Activated T-cell treated with anti-CD3 and anti-CD28 coated beads, Interleukin-2, amount 50 U/mL, for 72 hours (primary cell): ENCODE measurements at regions not wholly inside any gene's neighbourhood (a gene's known extent, or its start where the extent isn't known, plus 50 kb on each side); places are given as distances from the start of the nearest gene placed in this dataset.
"Not testable (repeated sequence)": the region's sequence is repeated elsewhere in the genome, so short reads cannot be mapped to it uniquely, and the experiment has no call there.

Source experiments
- ATAC-seq, 2 donors: fragments of 150-1000 bp; cut with Tn5 transposase; replicated peaks in 1 of 2; 2 replicates each; pipeline ENCODE4 v1.10.0; 2021; ENCODE audit warnings: moderate library complexity in 2 of 2, mild to moderate bottlenecking in 1 of 2
- DNase-seq, 2 donors: peaks; one replicate each; pipeline ENCODE4 v3.0.0; 2021 to 2022; ENCODE audit warnings: mixed read lengths in 1 of 2
- H3K27ac Mint-ChIP-seq: one replicate; pipeline ENCODE4 v1.8.0; 2022; ENCODE audit warnings: mild to moderate bottlenecking, moderate library complexity, mixed read lengths
- H3K27me3 Mint-ChIP-seq: one replicate; pipeline ENCODE4 v1.8.0; 2022; ENCODE audit warnings: low read depth, mixed read lengths
- H3K36me3 Mint-ChIP-seq, 2 donors: one replicate each; pipeline ENCODE4 v1.8.0; 2022; ENCODE audit warnings: mixed read lengths in 2 of 2, mild to moderate bottlenecking in 1 of 2; ENCODE audit not compliant: insufficient read depth in 2 of 2
- H3K4me1 Mint-ChIP-seq: one replicate; pipeline ENCODE4 v1.8.0; 2022; ENCODE audit warnings: low read depth, mixed read lengths
- H3K4me3 Mint-ChIP-seq, 2 donors: one replicate each; pipeline ENCODE4 v1.8.0; 2022; ENCODE audit warnings: mild to moderate bottlenecking in 2 of 2, mixed read lengths in 2 of 2, moderate library complexity in 2 of 2
- H3K9me3 Mint-ChIP-seq, 2 donors: one replicate each; pipeline ENCODE4 v1.8.0; 2022; ENCODE audit warnings: mixed read lengths in 2 of 2

- DNase-seq (no peak), ATAC-seq (no peak)
- Mint-ChIP-seq H3K36me3 (no peaks in the 10 kb centered on the region), H3K9me3 (peaks cover 0 to 5% of the 10 kb centered on the region in 2 donors), H3K27me3 (peaks cover 6% of the 10 kb centered on the region), H3K4me1 (no peaks in the 10 kb centered on the region), H3K27ac (no peak overlapping the region), H3K4me3 (no peak overlapping the region)
Observed at GRCh38 chr19:30066781-30067759, 125.0 kb downstream of the URI1 start.

- not testable (repeated sequence) for ATAC-seq, H3K36me3 Mint-ChIP-seq, H3K4me3 Mint-ChIP-seq, DNase-seq, H3K27me3 Mint-ChIP-seq, H3K4me1 Mint-ChIP-seq, H3K27ac Mint-ChIP-seq, H3K9me3 Mint-ChIP-seq
Observed at GRCh38 chr19:30067956-30068506, 126.0 kb downstream of the URI1 start.

GRCh38 chr19:30068528-30069395, 126.7 kb downstream of the URI1 start:
- DNase-seq (no peak), ATAC-seq (no peak)
- no peak overlapping the region for H3K4me3 Mint-ChIP-seq
- H3K27me3 Mint-ChIP-seq: peaks cover 6% of the 10 kb centered on the region
- H3K36me3 Mint-ChIP-seq: no peaks in the 10 kb centered on the region
- H3K27ac Mint-ChIP-seq: no peak overlapping the region
- H3K9me3 Mint-ChIP-seq: peaks cover 0 to 5% of the 10 kb centered on the region in 2 donors
- no peaks in the 10 kb centered on the region for H3K4me1 Mint-ChIP-seq

GRCh38 chr19:30069535-30070197, 127.6 kb downstream of the URI1 start:
- ATAC-seq: no peak
- Mint-ChIP-seq H3K4me1 (no peaks in the 10 kb centered on the region), H3K4me3 (no peak overlapping the region), H3K36me3 (no peaks in the 10 kb centered on the region), H3K27me3 (peaks cover 6% of the 10 kb centered on the region), H3K9me3 (peaks cover 0 to 5% of the 10 kb centered on the region in 2 donors), H3K27ac (no peak overlapping the region)
- no peak for DNase-seq

- Mint-ChIP-seq H3K9me3 (peaks cover 0 to 5% of the 10 kb centered on the region in 2 donors), H3K36me3 (no peaks in the 10 kb centered on the region), H3K4me3 (no peak overlapping the region), H3K27me3 (peaks cover 1% of the 10 kb centered on the region), H3K4me1 (no peaks in the 10 kb centered on the region), H3K27ac (no peak overlapping the region)
- ATAC-seq: no peak
- DNase-seq: no peak
Observed at GRCh38 chr19:30070198-30070967, 128.3 kb downstream of the URI1 start.

- DNase-seq: no peak
- no peaks in the 10 kb centered on the region for H3K27me3 Mint-ChIP-seq
- H3K4me3 Mint-ChIP-seq: no peak overlapping the region
- H3K36me3 Mint-ChIP-seq: no peaks in the 10 kb centered on the region
- H3K4me1 Mint-ChIP-seq: no peaks in the 10 kb centered on the region
- peaks cover 0 to 5% of the 10 kb centered on the region in 2 donors for H3K9me3 Mint-ChIP-seq
- no peak for ATAC-seq
- H3K27ac Mint-ChIP-seq: no peak overlapping the region
Observed at GRCh38 chr19:30070968-30071632, 129.1 kb downstream of the URI1 start.

GRCh38 chr19:30071871-30072270, 129.8 kb downstream of the URI1 start:
- H3K4me1 Mint-ChIP-seq: no peaks in the 10 kb centered on the region
- no peaks in the 10 kb centered on the region for H3K27me3 Mint-ChIP-seq
- peaks cover 0 to 5% of the 10 kb centered on the region in 2 donors for H3K9me3 Mint-ChIP-seq
- H3K36me3 Mint-ChIP-seq: no peaks in the 10 kb centered on the region
- ATAC-seq (no peak), DNase-seq (no peak)
- no peak overlapping the region for H3K4me3 Mint-ChIP-seq
- H3K27ac Mint-ChIP-seq: no peak overlapping the region

- H3K4me1 Mint-ChIP-seq: no peaks in the 10 kb centered on the region
- no peaks in the 10 kb centered on the region for H3K36me3 Mint-ChIP-seq
- H3K27me3 Mint-ChIP-seq: no peaks in the 10 kb centered on the region
- ATAC-seq: no peak
- H3K9me3 Mint-ChIP-seq: peaks cover 0 to 4% of the 10 kb centered on the region in 2 donors
- DNase-seq: no peak
- H3K27ac Mint-ChIP-seq: no peak overlapping the region
- no peak overlapping the region for H3K4me3 Mint-ChIP-seq
Observed at GRCh38 chr19:30073152-30074000, 131.3 kb downstream of the URI1 start.

- Mint-ChIP-seq H3K4me1 (no peaks in the 10 kb centered on the region), H3K4me3 (no peak overlapping the region), H3K27me3 (no peaks in the 10 kb centered on the region), H3K9me3 (no peaks in the 10 kb centered on the region), H3K36me3 (no peaks in the 10 kb centered on the region), H3K27ac (no peak overlapping the region)
- ATAC-seq: no peak
- DNase-seq: no peak
Observed at GRCh38 chr19:30074096-30074495, 132.1 kb downstream of the URI1 start.

- no peak for ATAC-seq
- no peaks in the 10 kb centered on the region for H3K27me3 Mint-ChIP-seq
- DNase-seq: no peak
- H3K4me3 Mint-ChIP-seq: no peak overlapping the region
- H3K27ac Mint-ChIP-seq: no peak overlapping the region
- no peaks in the 10 kb centered on the region for H3K4me1 Mint-ChIP-seq
- H3K9me3 Mint-ChIP-seq: no peaks in the 10 kb centered on the region
- H3K36me3 Mint-ChIP-seq: no peaks in the 10 kb centered on the region
Observed at GRCh38 chr19:30074741-30075715, 133.0 kb downstream of the URI1 start.
